ENCODE measurements at regions not wholly inside any gene's neighbourhood (a gene's known extent, or its start where the extent isn't known, plus 50 kb on each side); places are given as distances from the start of the nearest gene placed in this dataset.
"Not testable (repeated sequence)": the region's sequence is repeated elsewhere in the genome, so short reads cannot be mapped to it uniquely, and the experiment has no call there.

DNA sequence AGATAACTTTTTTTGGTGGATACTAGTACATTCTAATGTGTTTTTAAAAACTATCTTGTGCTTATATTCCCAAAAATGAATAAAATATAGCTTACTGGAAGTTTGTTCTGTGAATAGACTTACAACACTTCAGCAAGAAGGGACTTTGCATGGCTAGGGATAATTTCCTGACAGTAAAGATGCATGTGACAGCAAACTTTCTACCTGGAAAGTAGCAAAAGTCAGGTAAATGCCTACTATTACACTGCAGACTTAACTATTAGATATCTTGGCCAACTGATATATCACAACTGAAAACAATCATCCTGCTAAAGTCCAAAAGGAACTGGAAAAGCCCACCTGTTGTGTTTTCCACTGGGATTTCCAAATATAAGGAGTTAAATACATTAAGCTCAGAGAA is 1753.5 kb upstream of the CELF4 start:
- in situ Hi-C loops (cut with MboI; ENCODE audit: low pct_unique_long_range_greater_than_20kb, low sequenced_read_pairs, unreplicated experiment) = loop anchor here (25.0 kb wide), 1 partner anchor 93 kb away; no protein-coding TSS in a partner anchor
- TF ChIP-seq, protein P1, sequence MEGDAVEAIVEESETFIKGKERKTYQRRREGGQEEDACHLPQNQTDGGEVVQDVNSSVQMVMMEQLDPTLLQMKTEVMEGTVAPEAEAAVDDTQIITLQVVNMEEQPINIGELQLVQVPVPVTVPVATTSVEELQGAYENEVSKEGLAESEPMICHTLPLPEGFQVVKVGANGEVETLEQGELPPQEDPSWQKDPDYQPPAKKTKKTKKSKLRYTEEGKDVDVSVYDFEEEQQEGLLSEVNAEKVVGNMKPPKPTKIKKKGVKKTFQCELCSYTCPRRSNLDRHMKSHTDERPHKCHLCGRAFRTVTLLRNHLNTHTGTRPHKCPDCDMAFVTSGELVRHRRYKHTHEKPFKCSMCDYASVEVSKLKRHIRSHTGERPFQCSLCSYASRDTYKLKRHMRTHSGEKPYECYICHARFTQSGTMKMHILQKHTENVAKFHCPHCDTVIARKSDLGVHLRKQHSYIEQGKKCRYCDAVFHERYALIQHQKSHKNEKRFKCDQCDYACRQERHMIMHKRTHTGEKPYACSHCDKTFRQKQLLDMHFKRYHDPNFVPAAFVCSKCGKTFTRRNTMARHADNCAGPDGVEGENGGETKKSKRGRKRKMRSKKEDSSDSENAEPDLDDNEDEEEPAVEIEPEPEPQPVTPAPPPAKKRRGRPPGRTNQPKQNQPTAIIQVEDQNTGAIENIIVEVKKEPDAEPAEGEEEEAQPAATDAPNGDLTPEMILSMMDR (IDR thresholded peaks at IDR 0.05; ENCODE audit: extremely low read depth, insufficient read depth, missing control alignments) = no peak
- DNase-seq (ENCODE audit: low spot score) = no peak

GRCh38 chr18:39318462-39318861 is 1752.9 kb upstream of the CELF4 start:
- in situ Hi-C loops (cut with MboI; ENCODE audit: low pct_unique_long_range_greater_than_20kb, low sequenced_read_pairs, unreplicated experiment) = loop anchor here (25.0 kb wide), 1 partner anchor 94 kb away; no protein-coding TSS in a partner anchor
- DNase-seq (ENCODE audit: low spot score) = no peak
- TF ChIP-seq, protein P1 (IDR thresholded peaks at IDR 0.05; ENCODE audit: extremely low read depth, insufficient read depth, missing control alignments) = no peak

GRCh38 chr18:39318008-39318407 is 1752.4 kb upstream of the CELF4 start:
- in situ Hi-C loops (cut with MboI; ENCODE audit: low pct_unique_long_range_greater_than_20kb, low sequenced_read_pairs, unreplicated experiment) = loop anchor here (25.0 kb wide), 1 partner anchor 94 kb away; no protein-coding TSS in a partner anchor
- DNase-seq (ENCODE audit: low spot score) = no peak

DNA sequence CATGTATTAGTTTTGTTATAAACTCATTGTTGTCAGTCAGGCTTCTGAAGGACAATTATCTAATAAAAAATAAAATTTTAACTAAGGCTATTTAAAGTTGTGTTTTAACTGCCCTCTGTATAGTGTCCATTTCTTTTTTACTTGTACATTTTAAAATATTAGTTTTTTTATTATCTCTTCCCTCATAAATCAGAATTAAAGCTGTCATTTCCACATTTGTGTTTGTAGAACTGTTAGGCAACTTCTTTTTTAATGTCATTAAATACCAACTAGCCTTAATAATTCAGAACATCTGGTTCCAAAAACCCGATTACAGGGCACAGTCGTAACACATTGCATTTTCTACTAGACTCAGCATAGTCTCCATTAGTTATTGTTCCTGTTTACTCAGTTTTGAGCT is 1749.0 kb upstream of the CELF4 start:
- TF ChIP-seq, protein P1 (IDR thresholded peaks at IDR 0.05; ENCODE audit: extremely low read depth, insufficient read depth, missing control alignments) = no peak
- in situ Hi-C loops (cut with MboI; ENCODE audit: low pct_unique_long_range_greater_than_20kb, low sequenced_read_pairs, unreplicated experiment) = loop anchor here (25.0 kb wide), 1 partner anchor 98 kb away; no protein-coding TSS in a partner anchor
- DNase-seq (ENCODE audit: low spot score) = no peak

More at GRCh38 chr18:39318008-39318407, 1752.4 kb upstream of the CELF4 start:
- TF ChIP-seq, protein P1 (IDR thresholded peaks at IDR 0.05; ENCODE audit: extremely low read depth, insufficient read depth, missing control alignments) = no peak

DNA sequence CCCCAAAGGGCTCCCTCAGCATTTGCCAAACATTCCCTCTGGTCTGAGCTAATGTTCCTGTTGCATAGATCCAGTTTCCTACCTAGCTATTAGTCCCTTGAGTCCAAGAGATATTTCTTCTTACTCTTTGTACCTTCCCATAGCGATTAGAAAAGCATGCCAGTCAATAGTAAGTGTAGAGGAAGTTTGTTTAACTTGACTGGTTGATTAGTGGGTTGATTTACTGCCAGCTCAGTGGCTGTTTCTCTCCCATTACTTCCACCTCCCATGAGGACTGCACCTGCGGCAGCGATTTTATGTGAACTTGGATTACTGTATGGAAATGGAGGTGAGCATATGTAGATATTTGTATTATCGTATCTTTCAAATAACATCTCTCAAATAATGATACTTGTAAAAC is 1748.4 kb upstream of the CELF4 start:
- in situ Hi-C loops (cut with MboI; ENCODE audit: low pct_unique_long_range_greater_than_20kb, low sequenced_read_pairs, unreplicated experiment) = loop anchor here (25.0 kb wide), 1 partner anchor 98 kb away; no protein-coding TSS in a partner anchor
- DNase-seq (ENCODE audit: low spot score) = no peak
- TF ChIP-seq, protein P1 (IDR thresholded peaks at IDR 0.05; ENCODE audit: extremely low read depth, insufficient read depth, missing control alignments) = no peak

GRCh38 chr18:39311111-39311712 is 1745.6 kb upstream of the CELF4 start:
- DNase-seq (ENCODE audit: low spot score) = no peak

DNA sequence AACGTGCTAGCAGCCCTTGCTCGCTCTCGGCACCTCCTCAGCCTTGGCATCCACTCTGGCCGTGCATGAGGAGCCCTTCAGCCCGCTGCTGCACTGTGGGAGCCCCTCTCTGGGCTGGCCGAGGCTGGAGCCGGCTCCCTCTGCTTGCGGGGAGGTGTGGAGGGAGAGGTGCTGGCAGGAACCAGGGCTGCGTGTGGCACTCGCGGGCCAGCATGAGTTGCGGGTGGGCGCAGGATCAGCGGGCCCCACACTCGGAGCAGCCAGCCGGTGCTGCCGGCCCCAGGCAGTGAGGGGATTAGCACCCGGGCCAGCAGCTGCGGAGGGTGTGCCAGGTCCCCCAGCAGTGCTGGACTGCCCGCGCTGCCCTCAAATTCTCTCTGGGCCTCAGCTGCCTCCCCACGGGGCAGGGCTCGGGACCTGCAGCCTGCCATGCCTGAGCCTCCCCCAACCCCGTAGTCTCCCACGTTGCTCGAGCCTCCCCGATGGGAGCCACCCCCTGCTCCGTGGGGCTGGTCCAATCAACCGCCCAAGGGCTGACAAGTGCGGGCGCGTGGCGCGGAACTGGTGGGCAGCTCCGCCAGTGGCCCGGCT is 1743.4 kb upstream of the CELF4 start:
- in situ Hi-C loops (cut with MboI; ENCODE audit: low pct_unique_long_range_greater_than_20kb, low sequenced_read_pairs, unreplicated experiment) = loop anchor here (25.0 kb wide), 1 partner anchor 103 kb away; no protein-coding TSS in a partner anchor
- not testable (repeated sequence) for DNase-seq (ENCODE audit: low spot score)

More at GRCh38 chr18:39311111-39311712, 1745.6 kb upstream of the CELF4 start:
- TF ChIP-seq, protein P1 (IDR thresholded peaks at IDR 0.05; ENCODE audit: extremely low read depth, insufficient read depth, missing control alignments) = no peak
- in situ Hi-C loops (cut with MboI; ENCODE audit: low pct_unique_long_range_greater_than_20kb, low sequenced_read_pairs, unreplicated experiment) = loop anchor here (25.0 kb wide), 1 partner anchor 101 kb away; no protein-coding TSS in a partner anchor
